Lower lobe of right lung (tissue), 2 donors: ENCODE measurements at regions not wholly inside any gene's neighbourhood (a gene's known extent, or its start where the extent isn't known, plus 50 kb on each side); places are given as distances from the start of the nearest gene placed in this dataset.

ENCODE experiments used
- ATAC-seq, 2 donors: fragments of 200-7000 bp; cut with Tn5 transposase; one replicate each; pipeline ENCODE4 v1.9.1; 2020 to 2022; ENCODE audit warnings: mild to moderate bottlenecking in 2 of 2, moderate library complexity in 2 of 2
- DNase-seq: peaks from one replicate; pipeline ENCODE4 v3.0.0-alpha.2; 2020
- H3K27ac ChIP-seq: fragments of 200-600 bp; one replicate; pipeline ENCODE4 v1.8.0; 2022
- H3K27me3 ChIP-seq: fragments of 200-600 bp; one replicate; pipeline ENCODE4 v1.8.0; 2022; ENCODE audit warnings: low read depth
- H3K36me3 ChIP-seq: fragments of 200-600 bp; one replicate; pipeline ENCODE4 v1.8.0; 2022; ENCODE audit warnings: mild to moderate bottlenecking
- H3K4me1 ChIP-seq: fragments of 200-600 bp; one replicate; pipeline ENCODE4 v1.8.0; 2022
- H3K4me3 ChIP-seq: fragments of 200-600 bp; one replicate; pipeline ENCODE4 v1.8.0; 2022; ENCODE audit warnings: mild to moderate bottlenecking
- H3K9me3 ChIP-seq: fragments of 200-600 bp; one replicate; pipeline ENCODE4 v1.8.0; 2022
- CTCF ChIP-seq: fragments of 200-600 bp; IDR thresholded peaks from one replicate; pipeline ENCODE4 v1.8.0; 2022; ENCODE audit warnings: antibody characterized with exemption, mild to moderate bottlenecking
- intact Hi-C: fragments of 100-400 bp; cut with DNase I; formaldehyde crosslinking; loops from one replicate; pipeline ENCODE4 v1.11.0; 2022
- donor health status: DM: no; HTN: yes; CAD: no; lungs with severe emphysema.

GRCh38 chr13:22599156-22599555 is 581.6 kb upstream of the SGCG start:
- no peak for ATAC-seq
- no peak for DNase-seq

GRCh38 chr13:22618002-22618401 is 562.8 kb upstream of the SGCG start:
- intact Hi-C loops: no loop called here
- Histone ChIP-seq H3K9me3 (peaks cover 2% of the 10 kb centered on the region), H3K4me3 (no peak overlapping the region), H3K27me3 (no peaks in the 10 kb centered on the region), H3K4me1 (no peaks in the 10 kb centered on the region), H3K36me3 (no peaks in the 10 kb centered on the region), H3K27ac (no peak overlapping the region)
- TF ChIP-seq CTCF: no peak
- DNase-seq (no peak), ATAC-seq (no peak)

More at GRCh38 chr13:22599156-22599555, 581.6 kb upstream of the SGCG start:
- Histone ChIP-seq H3K36me3 (no peaks in the 10 kb centered on the region), H3K4me3 (no peak overlapping the region), H3K4me1 (no peaks in the 10 kb centered on the region), H3K27me3 (no peaks in the 10 kb centered on the region), H3K27ac (no peak overlapping the region), H3K9me3 (peaks cover 2% of the 10 kb centered on the region)
- intact Hi-C loops: no loop called here
- TF ChIP-seq CTCF: no peak

- no peaks in the 10 kb centered on the region for H3K36me3 ChIP-seq
- no peak for TF ChIP-seq CTCF
- H3K9me3 ChIP-seq: peaks cover 11% of the 10 kb centered on the region
- ATAC-seq (no peak), DNase-seq (no peak)
- no peak overlapping the region for H3K4me3 ChIP-seq
- H3K27me3 ChIP-seq: no peaks in the 10 kb centered on the region
- intact Hi-C loops: no loop called here
- no peak overlapping the region for H3K27ac ChIP-seq
- H3K4me1 ChIP-seq: no peaks in the 10 kb centered on the region
Measured at GRCh38 chr13:22625691-22626090, 555.1 kb upstream of the SGCG start.

- no peaks in the 10 kb centered on the region for H3K4me1 ChIP-seq
- no peaks in the 10 kb centered on the region for H3K36me3 ChIP-seq
- no peak for TF ChIP-seq CTCF
- H3K27ac ChIP-seq: no peak overlapping the region
- no peak for DNase-seq
- no peak overlapping the region for H3K4me3 ChIP-seq
- intact Hi-C loops: no loop called here
- H3K9me3 ChIP-seq: peaks cover 4% of the 10 kb centered on the region
- ATAC-seq: no peak
- no peaks in the 10 kb centered on the region for H3K27me3 ChIP-seq
Measured at GRCh38 chr13:22629374-22629773, 551.4 kb upstream of the SGCG start.

- DNase-seq: no peak
- intact Hi-C loops: no loop called here
- no peak overlapping the region for H3K27ac ChIP-seq
- no peaks in the 10 kb centered on the region for H3K4me1 ChIP-seq
- H3K27me3 ChIP-seq: no peaks in the 10 kb centered on the region
- no peaks in the 10 kb centered on the region for H3K36me3 ChIP-seq
- no peaks in the 10 kb centered on the region for H3K9me3 ChIP-seq
- ATAC-seq: no peak
- no peak overlapping the region for H3K4me3 ChIP-seq
- TF ChIP-seq CTCF: no peak
Measured at GRCh38 chr13:22642088-22642487, 538.7 kb upstream of the SGCG start.

- no peaks in the 10 kb centered on the region for H3K9me3 ChIP-seq
- ATAC-seq: no peak
- no peak overlapping the region for H3K4me3 ChIP-seq
- H3K27me3 ChIP-seq: no peaks in the 10 kb centered on the region
- TF ChIP-seq CTCF: no peak
- DNase-seq: no peak
- intact Hi-C loops: no loop called here
- no peaks in the 10 kb centered on the region for H3K36me3 ChIP-seq
- no peaks in the 10 kb centered on the region for H3K4me1 ChIP-seq
- no peak overlapping the region for H3K27ac ChIP-seq
Measured at GRCh38 chr13:22644941-22645340, 535.8 kb upstream of the SGCG start.
